Heart left ventricle (tissue), 16 donors: ENCODE measurements at regions not wholly inside any gene's neighbourhood (a gene's known extent, or its start where the extent isn't known, plus 50 kb on each side); places are given as distances from the start of the nearest gene placed in this dataset.

Experiments
- ATAC-seq, 4 donors: fragments of 200-7000 bp; cut with Tn5 transposase; one replicate each; pipeline ENCODE4 v1.9.1; 2020 to 2022; ENCODE audit warnings: moderate library complexity in 4 of 4, mild to moderate bottlenecking in 3 of 4, moderate number of reproducible peaks in 1 of 4
- DNase-seq, 5 donors: peaks; one replicate each; pipeline ENCODE4 v3.0.0-alpha.2; 2020
- H3K27ac ChIP-seq, 12 donors: fragments of 200-600 bp; sonication (generic) in 4 of 12; one replicate each; pipeline versions ENCODE4 v1.5.0 to v1.8.0; 2016 to 2022; ENCODE audit warnings: mild to moderate bottlenecking in 2 of 12
- H3K27me3 ChIP-seq, 9 donors: fragments of 200-600 bp; sonication (generic) in 2 of 9; one replicate each; pipeline versions ENCODE4 v1.5.1 to v1.8.0; 2016 to 2022; ENCODE audit warnings: mild to moderate bottlenecking in 3 of 9
- H3K36me3 ChIP-seq, 9 donors: fragments of 200-600 bp; sonication (generic) in 2 of 9; one replicate each; pipeline versions ENCODE4 v1.5.0 to v1.8.0; 2018 to 2022; ENCODE audit warnings: mild to moderate bottlenecking in 2 of 9
- H3K4me1 ChIP-seq, 12 donors: fragments of 200-600 bp; sonication (generic) in 4 of 12; one replicate each; pipeline versions ENCODE4 v1.5.0 to v1.8.0; 2016 to 2022; ENCODE audit warnings: mild to moderate bottlenecking in 3 of 12
- H3K4me3 ChIP-seq, 12 donors: fragments of 200-600 bp; sonication (generic) in 4 of 12; one replicate each; pipeline versions ENCODE4 v1.5.0 to v1.8.0; 2017 to 2022; ENCODE audit warnings: mild to moderate bottlenecking in 9 of 12, moderate library complexity in 4 of 12
- H3K9me3 ChIP-seq, 12 donors: fragments of 200-600 bp; sonication (generic) in 4 of 12; one replicate each; pipeline versions ENCODE4 v1.5.0 to v1.8.0; 2016 to 2022; ENCODE audit warnings: mild to moderate bottlenecking in 1 of 12
- POLR2A ChIP-seq, 2 donors: fragments of 450-650 bp; IDR thresholded peaks; one replicate each; pipeline ENCODE4 v1.6.1; 2017; ENCODE audit warnings: antibody characterized with exemption in 2 of 2, mild to moderate bottlenecking in 2 of 2, moderate library complexity in 2 of 2
- WGBS, 4 donors: extraction: QIAGEN DNeasy Blood & Tissue Kit in 2 of 4; methylation state at CpG; one replicate each; pipeline versions ENCODE4 v1.1.5 to v1.1.7; 2013 to 2018; 5-methylcytosine and 5-hydroxymethylcytosine counted together
- intact Hi-C, 10 donors: fragments of 100-400 bp; cut with DNase I; formaldehyde crosslinking; loops; one replicate each; pipeline versions ENCODE4 v1.11.1 to v1.14.2; 2022
- TF ChIP-seq, protein P1 (sequence below), 12 donors: fragments of 200-600 bp; sonication (generic) in 4 of 12; IDR thresholded peaks; one replicate each; pipeline versions ENCODE4 v1.5.0 to v1.8.0; 2018 to 2022; ENCODE audit warnings: antibody characterized with exemption in 12 of 12, mild to moderate bottlenecking in 5 of 12
- donor health status: ischemic (EF 13 %, LVEDD 7.1; RV severe dilation, severe dysfunction).
- donor health status: healthy with polysubstance abuse.
- donor health status: DM: no; HTN: yes; CAD: no.
- donor health status: DM: no; HTN: no; CAD: no.
- donor health status: ischemic (EF 25% LVEDD 6.9; RV normal size, moderate dysfunction).
- donor health status: ischemic (EF 25% LVEDD 5.7; RV mildly dilated, moderate dysfunction).
- donor health status: healthy.
- donor health status: DM: yes; HTN: yes; CAD: no.
- donor health status: ischemic (EF 35%, LVEDD 5.7; RV mildly dilated, moderate dysfunction).
- donor health status: nonischemic (EF 11% LVEDD 7.7; RV severe dilation, severe dysfunction).
- donor health status: DM: yes; HTN: yes; CAD: no.
- donor health status: PGD.
- donor health status: ischemic (EF 29% LVEDD 5.4; RV normal size, mild dysfunction).
- donor health status: nonischemic (EF 23%, LVEDD 6.1; RV moderate dilation, normal function).

DNA sequence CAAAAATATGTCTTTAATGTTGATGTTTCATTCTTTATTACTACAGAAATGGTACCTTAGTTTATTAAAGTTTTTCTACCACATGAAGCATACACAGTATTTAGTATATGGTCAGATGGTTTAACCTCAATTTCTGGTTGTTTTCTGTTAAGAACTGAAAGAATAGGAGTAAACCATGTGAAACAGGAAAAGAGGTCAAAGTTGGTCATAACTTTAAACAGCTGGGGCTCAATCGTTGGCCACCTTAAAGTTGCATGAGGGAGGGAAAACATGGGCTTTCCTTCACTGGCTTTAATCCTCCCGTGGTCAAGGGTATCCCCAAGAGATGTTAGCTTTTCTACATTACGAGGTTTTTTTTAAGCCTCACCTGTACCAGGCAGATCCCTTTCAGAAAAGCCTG lies 483.3 kb upstream of the ADAMTS5 start:
- Histone ChIP-seq H3K36me3 (no peaks in the 10 kb centered on the region), H3K27ac (peak overlapping the region in 1 of 12 donors; percentile 12), H3K27me3 (no peaks in the 10 kb centered on the region), H3K4me3 (no peak overlapping the region), H3K4me1 (peaks cover 0 to 12% (median 1%) of the 10 kb centered on the region in 12 donors), H3K9me3 (no peaks in the 10 kb centered on the region)
- intact Hi-C loops, result no loop called here
- no peak for ATAC-seq
- WGBS, 4 donors, result 37 to 70% (median 58%) methylated on average over 3 of the region's 3 CpGs
- DNase-seq, result no peak
- TF ChIP-seq POLR2A (IDR thresholded peaks at IDR 0.05), result no peak
- TF ChIP-seq, protein P1, sequence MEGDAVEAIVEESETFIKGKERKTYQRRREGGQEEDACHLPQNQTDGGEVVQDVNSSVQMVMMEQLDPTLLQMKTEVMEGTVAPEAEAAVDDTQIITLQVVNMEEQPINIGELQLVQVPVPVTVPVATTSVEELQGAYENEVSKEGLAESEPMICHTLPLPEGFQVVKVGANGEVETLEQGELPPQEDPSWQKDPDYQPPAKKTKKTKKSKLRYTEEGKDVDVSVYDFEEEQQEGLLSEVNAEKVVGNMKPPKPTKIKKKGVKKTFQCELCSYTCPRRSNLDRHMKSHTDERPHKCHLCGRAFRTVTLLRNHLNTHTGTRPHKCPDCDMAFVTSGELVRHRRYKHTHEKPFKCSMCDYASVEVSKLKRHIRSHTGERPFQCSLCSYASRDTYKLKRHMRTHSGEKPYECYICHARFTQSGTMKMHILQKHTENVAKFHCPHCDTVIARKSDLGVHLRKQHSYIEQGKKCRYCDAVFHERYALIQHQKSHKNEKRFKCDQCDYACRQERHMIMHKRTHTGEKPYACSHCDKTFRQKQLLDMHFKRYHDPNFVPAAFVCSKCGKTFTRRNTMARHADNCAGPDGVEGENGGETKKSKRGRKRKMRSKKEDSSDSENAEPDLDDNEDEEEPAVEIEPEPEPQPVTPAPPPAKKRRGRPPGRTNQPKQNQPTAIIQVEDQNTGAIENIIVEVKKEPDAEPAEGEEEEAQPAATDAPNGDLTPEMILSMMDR (IDR thresholded peaks at IDR 0.05), result no peak

DNA sequence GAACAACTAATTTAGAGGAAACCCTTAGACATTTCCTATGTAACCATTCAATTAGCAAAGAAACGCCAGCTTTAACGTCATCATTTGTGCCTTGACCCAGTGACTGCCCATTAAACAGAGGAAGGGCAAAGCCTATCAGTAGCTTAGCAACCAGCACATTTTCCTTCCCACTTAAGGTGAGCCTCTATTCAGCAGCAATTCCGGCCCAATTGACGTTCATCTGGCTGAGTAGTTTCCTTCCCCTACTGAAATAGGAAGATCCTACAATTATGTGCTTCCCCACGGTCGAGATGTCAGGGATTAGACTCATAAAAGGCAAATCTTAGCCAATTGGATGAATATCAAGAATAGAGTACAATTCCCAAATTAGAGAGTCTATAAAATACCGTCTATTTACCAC lies 482.1 kb upstream of the ADAMTS5 start:
- no peaks in the 10 kb centered on the region for H3K36me3 ChIP-seq
- ATAC-seq (peak; percentile 55 to 98 (median 83)), DNase-seq (peak in 4 of 5 donors; percentile 19 to 62 (median 52))
- intact Hi-C loops, result no loop called here
- H3K27ac ChIP-seq, result peak overlapping the region in 9 of 12 donors; percentile 22 to 80 (median 45)
- 58 to 65% (median 64%) methylated on average over 7 of the region's 7 CpGs for WGBS, 4 donors
- peaks cover 0 to 12% (median 1%) of the 10 kb centered on the region in 12 donors for H3K4me1 ChIP-seq
- no peak for TF ChIP-seq POLR2A (IDR thresholded peaks at IDR 0.05)
- TF ChIP-seq, protein P1 (IDR thresholded peaks at IDR 0.05), result no peak
- no peaks in the 10 kb centered on the region for H3K27me3 ChIP-seq
- H3K9me3 ChIP-seq, result no peaks in the 10 kb centered on the region
- no peak overlapping the region for H3K4me3 ChIP-seq

DNA sequence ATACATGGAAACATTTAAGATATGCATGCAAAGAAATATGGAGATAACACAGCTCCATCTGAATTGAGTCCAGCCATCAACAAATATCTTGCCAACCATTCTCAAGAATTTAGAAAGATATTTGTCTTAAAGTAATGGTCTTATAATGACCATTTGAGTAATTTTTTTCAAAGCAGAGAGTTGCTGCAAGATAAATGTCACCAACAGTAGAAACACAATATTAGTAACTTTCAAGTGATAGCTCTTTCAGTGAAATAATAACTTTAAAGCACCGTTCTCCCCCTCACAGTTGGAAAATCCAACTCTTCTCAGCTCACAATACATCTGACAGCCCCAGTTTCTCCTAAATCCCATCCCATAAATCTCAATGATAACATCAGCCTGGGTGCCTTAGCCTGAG lies 481.0 kb upstream of the ADAMTS5 start:
- peak overlapping the region in 9 of 12 donors; percentile 46 to 84 (median 63) for H3K27ac ChIP-seq
- no peaks in the 10 kb centered on the region for H3K36me3 ChIP-seq
- TF ChIP-seq, protein P1 (IDR thresholded peaks at IDR 0.05), result no peak
- no peak for TF ChIP-seq POLR2A (IDR thresholded peaks at IDR 0.05)
- DNase-seq, result no peak
- H3K4me3 ChIP-seq, result no peak overlapping the region
- H3K4me1 ChIP-seq, result peaks cover 0 to 12% (median 1%) of the 10 kb centered on the region in 12 donors
- no peaks in the 10 kb centered on the region for H3K27me3 ChIP-seq
- H3K9me3 ChIP-seq, result no peaks in the 10 kb centered on the region
- ATAC-seq, result no peak
- 87 to 100% (median 96%) methylated on average over 1 of the region's 1 CpG for WGBS, 4 donors
- intact Hi-C loops, result no loop called here

DNA sequence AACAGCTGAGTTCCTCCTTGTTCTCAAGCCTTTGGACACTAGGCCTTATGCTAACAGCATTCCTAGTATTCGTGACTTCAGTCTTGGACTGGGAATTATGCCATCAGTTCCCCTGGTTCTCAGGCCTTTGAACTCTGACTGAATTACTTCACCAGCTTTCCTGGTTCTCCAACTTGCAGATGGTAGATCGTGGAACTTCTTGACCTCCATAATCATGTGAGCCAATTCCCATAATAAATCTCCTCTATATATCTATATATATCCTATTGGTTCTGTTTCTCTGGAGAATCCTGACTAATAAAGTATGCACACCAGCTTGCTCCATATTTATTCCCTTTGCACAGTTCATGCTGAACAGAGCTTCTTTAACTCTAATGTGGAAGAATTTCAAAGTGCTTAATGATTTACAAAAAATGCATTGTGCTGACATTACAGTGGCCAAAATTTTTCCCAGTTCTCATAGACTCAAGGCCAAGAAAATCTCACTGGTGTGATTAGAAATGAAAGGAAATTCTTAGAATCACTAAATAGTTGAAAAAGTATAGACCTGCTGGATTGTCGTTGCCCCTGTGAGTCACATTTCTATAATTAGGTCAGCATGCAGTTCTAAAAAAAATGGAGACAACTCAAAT lies 462.9 kb upstream of the ADAMTS5 start:
- Histone ChIP-seq H3K36me3 (no peaks in the 10 kb centered on the region), H3K27me3 (no peaks in the 10 kb centered on the region), H3K27ac (peak overlapping the region; percentile 30 to 79 (median 56)), H3K9me3 (peaks cover 0 to 7% (median 0%) of the 10 kb centered on the region in 12 donors), H3K4me1 (peaks cover 0 to 36% (median 13%) of the 10 kb centered on the region in 12 donors), H3K4me3 (no peak overlapping the region)
- intact Hi-C loops, result loop anchor here in 2 of 10 donors (10.0 kb wide), 3 partner anchors 55 to 465 kb away; partner anchors contain the start of gene ADAMTS5 (in 1 of the 2)
- TF ChIP-seq POLR2A (IDR thresholded peaks at IDR 0.05), result no peak
- ATAC-seq, result peak; percentile 20 to 84 (median 57)
- WGBS, 4 donors, result 25 to 40% (median 29%) methylated on average over 3 of the region's 3 CpGs
- peak in 2 of 5 donors; percentile 26 to 28 for DNase-seq
